BJ (cell line): ENCODE measurements at regions not wholly inside any gene's neighbourhood (a gene's known extent, or its start where the extent isn't known, plus 50 kb on each side); places are given as distances from the start of the nearest gene placed in this dataset.
"Not testable (repeated sequence)": the region's sequence is repeated elsewhere in the genome, so short reads cannot be mapped to it uniquely, and the experiment has no call there.

ENCODE experiments used
- CTCF ChIA-PET: fragments of 350-600 bp; formaldehyde crosslinking; extraction: SDS; loops from one replicate; lab custom pipeline; 2021; ENCODE audit warnings: antibody characterized with exemption, inconsistent platforms; lab: Yijun Ruan, JAX
- POLR2A ChIA-PET: fragments of 300-600 bp; sonication (Branson Sonifier 250); formaldehyde crosslinking; extraction: SDS; loops from one replicate; lab custom pipeline; 2021; ENCODE audit warnings: antibody characterized with exemption; lab: Charles Lee
- DNase-seq: peaks from one replicate; pipeline ENCODE4 v3.0.0-alpha.2; 2011; ENCODE audit warnings: low read depth
- H3K27me3 ChIP-seq: 2 replicates; pipeline ENCODE4 v1.6.0; 2011; ENCODE audit warnings: low read length; ENCODE audit not compliant: control insufficient read depth, insufficient read depth
- H3K36me3 ChIP-seq: 2 replicates; pipeline ENCODE4 v1.5.1; 2011; ENCODE audit warnings: low read length; ENCODE audit not compliant: control insufficient read depth, insufficient read depth
- H3K4me3 ChIP-seq: 2 replicates; pipeline ENCODE4 v1.5.1; 2011; ENCODE audit warnings: low read depth, mild to moderate bottlenecking, control low read depth, low read length
- CTCF ChIP-seq: IDR thresholded peaks from 2 replicates; pipeline ENCODE4 v1.5.1; 2011; ENCODE audit warnings: low read depth, mild to moderate bottlenecking, control low read depth, inconsistent platforms, low read length, moderate library complexity; ENCODE audit not compliant: insufficient read depth

GRCh38 chr11:42774567-42774966 is 537.2 kb upstream of the API5 start:
- H3K27me3 ChIP-seq = no peaks in the 10 kb centered on the region
- CTCF ChIA-PET = no interaction called here
- no peaks in the 10 kb centered on the region for H3K36me3 ChIP-seq
- POLR2A ChIA-PET = no interaction called here
- no peak for DNase-seq
- H3K4me3 ChIP-seq = no peak overlapping the region
- TF ChIP-seq CTCF = no peak

- Histone ChIP-seq H3K27me3 (no peaks in the 10 kb centered on the region), H3K4me3 (no peak overlapping the region), H3K36me3 (no peaks in the 10 kb centered on the region)
- CTCF ChIA-PET = no interaction called here
- POLR2A ChIA-PET = no interaction called here
- no peak for TF ChIP-seq CTCF
- DNase-seq = no peak
Measured at GRCh38 chr11:42777776-42778175, 534.0 kb upstream of the API5 start.

GRCh38 chr11:42778193-42778592 is 533.6 kb upstream of the API5 start:
- ChIA-PET CTCF (no interaction called here), POLR2A (no interaction called here)
- no peaks in the 10 kb centered on the region for H3K27me3 ChIP-seq
- TF ChIP-seq CTCF = no peak
- no peaks in the 10 kb centered on the region for H3K36me3 ChIP-seq
- no peak for DNase-seq
- no peak overlapping the region for H3K4me3 ChIP-seq

- Histone ChIP-seq H3K4me3 (no peak overlapping the region), H3K27me3 (no peaks in the 10 kb centered on the region), H3K36me3 (no peaks in the 10 kb centered on the region)
- CTCF ChIA-PET = no interaction called here
- no peak for TF ChIP-seq CTCF
- no peak for DNase-seq
- POLR2A ChIA-PET = no interaction called here
Measured at GRCh38 chr11:42779555-42779954, 532.2 kb upstream of the API5 start.

- no peak for TF ChIP-seq CTCF
- CTCF ChIA-PET = no interaction called here
Measured at GRCh38 chr11:42786981-42787380, 524.8 kb upstream of the API5 start.

GRCh38 chr11:42795483-42795882 is 516.3 kb upstream of the API5 start:
- H3K27me3 ChIP-seq, DNase-seq, POLR2A ChIA-PET, H3K36me3 ChIP-seq, H3K4me3 ChIP-seq: not testable (repeated sequence)
- CTCF ChIA-PET = interaction anchor here (1.1 kb wide), 1 partner anchor 24 kb away, joined by 3 read pairs; no protein-coding TSS in a partner anchor

More at GRCh38 chr11:42786981-42787380, 524.8 kb upstream of the API5 start:
- POLR2A ChIA-PET = no interaction called here
- no peak for DNase-seq
- no peaks in the 10 kb centered on the region for H3K36me3 ChIP-seq
- H3K4me3 ChIP-seq = no peak overlapping the region
- no peaks in the 10 kb centered on the region for H3K27me3 ChIP-seq
